NCI-H82 treated with DMSO at 0.1 percent for 48 hours (cell line): ENCODE measurements at regions not wholly inside any gene's neighbourhood (a gene's known extent, or its start where the extent isn't known, plus 50 kb on each side); places are given as distances from the start of the nearest gene placed in this dataset.
"Not testable (repeated sequence)": the region's sequence is repeated elsewhere in the genome, so short reads cannot be mapped to it uniquely, and the experiment has no call there.

Experiments
- DNase-seq: peaks from one replicate; lab custom pipeline; 2025; ENCODE audit not compliant: unreplicated experiment; lab: John Stamatoyannopoulos, UW

- no peak for DNase-seq
Measured at GRCh38 chr2:122670897-122671296, 915.4 kb downstream of the TSN start.

GRCh38 chr2:122680662-122681061 lies 925.2 kb downstream of the TSN start:
- no peak for DNase-seq

GRCh38 chr2:122681626-122682025 lies 926.2 kb downstream of the TSN start:
- no peak for DNase-seq

GRCh38 chr2:122682356-122682755 lies 926.9 kb downstream of the TSN start:
- no peak for DNase-seq

- no peak for DNase-seq
Measured at GRCh38 chr2:122683018-122683417, 927.6 kb downstream of the TSN start.

GRCh38 chr2:122692400-122693083 lies 937.1 kb downstream of the TSN start:
- DNase-seq = no peak

- DNase-seq = no peak
Measured at GRCh38 chr2:122697415-122697814, 942.0 kb downstream of the TSN start.

GRCh38 chr2:122703676-122704075 lies 948.2 kb downstream of the TSN start:
- no peak for DNase-seq

- no peak for DNase-seq
Measured at GRCh38 chr2:122704109-122704563, 948.7 kb downstream of the TSN start.

- DNase-seq = no peak
Measured at GRCh38 chr2:122705746-122706145, 950.3 kb downstream of the TSN start.

GRCh38 chr2:122706757-122707223 lies 951.3 kb downstream of the TSN start:
- no peak for DNase-seq

GRCh38 chr2:122707224-122707824 lies 951.9 kb downstream of the TSN start:
- no peak for DNase-seq

GRCh38 chr2:122710049-122710448 lies 954.6 kb downstream of the TSN start:
- DNase-seq = no peak

GRCh38 chr2:122713800-122714199 lies 958.3 kb downstream of the TSN start:
- DNase-seq = no peak

GRCh38 chr2:122720822-122721221 lies 965.4 kb downstream of the TSN start:
- not testable (repeated sequence) for DNase-seq

- no peak for DNase-seq
Measured at GRCh38 chr2:122734766-122735424, 979.4 kb downstream of the TSN start.

- DNase-seq = no peak
Measured at GRCh38 chr2:122736279-122736678, 980.8 kb downstream of the TSN start.

GRCh38 chr2:122737429-122738077 lies 982.1 kb downstream of the TSN start:
- DNase-seq = no peak

- DNase-seq = no peak
Measured at GRCh38 chr2:122739732-122740593, 984.5 kb downstream of the TSN start.

GRCh38 chr2:122740594-122740948 lies 985.1 kb downstream of the TSN start:
- DNase-seq = no peak

GRCh38 chr2:122741403-122741802 lies 986.0 kb downstream of the TSN start:
- DNase-seq = no peak
